Ectodermal cell (in vitro differentiated cells): ENCODE measurements at regions not wholly inside any gene's neighbourhood (a gene's known extent, or its start where the extent isn't known, plus 50 kb on each side); places are given as distances from the start of the nearest gene placed in this dataset.
"Not testable (repeated sequence)": the region's sequence is repeated elsewhere in the genome, so short reads cannot be mapped to it uniquely, and the experiment has no call there.

Experiments used
- H3K27ac ChIP-seq: 2 replicates; pipeline ENCODE4 v1.7.0; 2013; ENCODE audit warnings: mild to moderate bottlenecking, low read depth, low read length; ENCODE audit not compliant: insufficient read depth, poor library complexity, severe bottlenecking
- H3K27me3 ChIP-seq: 2 replicates; pipeline ENCODE4 v1.7.0; 2013; ENCODE audit warnings: mild to moderate bottlenecking, low read length; ENCODE audit not compliant: insufficient read depth, control insufficient read depth, poor library complexity, severe bottlenecking
- H3K36me3 ChIP-seq: one replicate; pipeline ENCODE4 v1.7.0; 2013; ENCODE audit warnings: low read length; ENCODE audit not compliant: control insufficient read depth, insufficient read depth
- H3K4me1 ChIP-seq: one replicate; pipeline ENCODE4 v1.7.0; 2013; ENCODE audit warnings: low read length; ENCODE audit not compliant: control insufficient read depth, insufficient read depth
- H3K4me3 ChIP-seq: 2 replicates; pipeline ENCODE4 v1.7.0; 2013; ENCODE audit warnings: low read depth, low read length, control low read depth; ENCODE audit not compliant: insufficient read depth
- H3K9me3 ChIP-seq: 2 replicates; pipeline ENCODE4 v1.7.0; 2013; ENCODE audit warnings: mild to moderate bottlenecking, low read length, moderate library complexity; ENCODE audit not compliant: control insufficient read depth
- WGBS, 2 experiments: methylation state at CpG; one replicate each; pipeline ENCODE4 v1.1.7; 2013; ENCODE audit warnings: missing lambda C conversion rate in 2 of 2; 5-methylcytosine and 5-hydroxymethylcytosine counted together

- no peak overlapping the region for H3K4me3 ChIP-seq
- WGBS, 2 experiments = 90 to 94% methylated on average over 3 of the region's 3 CpGs
- no peaks in the 10 kb centered on the region for H3K4me1 ChIP-seq
- no peaks in the 10 kb centered on the region for H3K27me3 ChIP-seq
- no peaks in the 10 kb centered on the region for H3K36me3 ChIP-seq
- H3K27ac ChIP-seq = no peak overlapping the region
- H3K9me3 ChIP-seq = no peaks in the 10 kb centered on the region
Observed at GRCh38 chr12:91261820-91262676, 79.4 kb upstream of the DCN start.

- WGBS, 2 experiments = 92 to 94% methylated on average over 5 of the region's 5 CpGs
Observed at GRCh38 chr12:91256411-91256810, 73.8 kb upstream of the DCN start.

DNA sequence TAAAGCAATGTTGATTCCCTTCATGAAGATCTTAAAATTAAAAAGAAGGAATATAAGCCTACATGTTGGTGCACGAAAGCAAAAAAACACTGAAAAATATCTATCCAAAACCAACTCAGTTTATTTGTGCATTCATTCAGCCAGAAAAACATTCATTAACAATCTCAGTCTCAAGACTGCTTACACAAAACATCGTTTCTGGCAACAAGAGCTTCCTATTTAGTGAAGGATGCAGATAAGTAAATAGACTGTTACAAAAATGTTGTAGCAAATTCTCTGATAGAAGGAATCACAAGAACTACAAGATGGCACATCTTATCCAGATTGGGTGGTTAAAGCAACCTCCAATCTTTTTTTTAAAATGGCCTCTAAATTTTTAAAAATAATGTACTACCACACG is 69.7 kb upstream of the DCN start:
- no peaks in the 10 kb centered on the region for H3K36me3 ChIP-seq

More at GRCh38 chr12:91256411-91256810, 73.8 kb upstream of the DCN start:
- Histone ChIP-seq H3K4me3 (no peak overlapping the region), H3K9me3 (no peaks in the 10 kb centered on the region), H3K4me1 (no peaks in the 10 kb centered on the region), H3K27ac (no peak overlapping the region), H3K27me3 (no peaks in the 10 kb centered on the region), H3K36me3 (no peaks in the 10 kb centered on the region)

DNA sequence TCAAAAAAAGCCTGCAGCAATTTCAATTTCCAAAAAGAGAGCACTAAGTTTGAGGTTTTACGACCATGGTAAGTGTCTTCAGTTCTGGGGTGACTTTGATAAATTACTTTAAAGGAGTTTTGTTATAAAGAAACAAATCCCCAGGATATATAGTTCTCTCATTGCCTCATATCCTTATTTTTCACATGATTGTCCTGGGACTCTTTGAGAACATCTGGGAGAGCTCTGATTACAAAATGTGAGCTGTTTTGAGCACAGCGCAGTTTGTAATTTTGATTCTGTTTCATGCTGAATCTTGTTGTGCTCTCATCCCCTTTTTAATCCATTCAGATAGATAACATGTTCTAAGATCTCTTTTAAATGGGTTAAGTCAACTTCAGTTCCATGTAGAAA is 67.7 kb upstream of the DCN start:
- WGBS, 2 experiments = 82 to 100% methylated on average over 1 to 2 of the region's 2 CpGs
- Histone ChIP-seq H3K9me3 (no peaks in the 10 kb centered on the region), H3K27ac (no peak overlapping the region), H3K4me3 (no peak overlapping the region), H3K4me1 (no peaks in the 10 kb centered on the region), H3K27me3 (no peaks in the 10 kb centered on the region), H3K36me3 (no peaks in the 10 kb centered on the region)

More for the DNA sequence above, 69.7 kb upstream of the DCN start:
- no peak overlapping the region for H3K27ac ChIP-seq
- no peak overlapping the region for H3K4me3 ChIP-seq
- no peaks in the 10 kb centered on the region for H3K27me3 ChIP-seq
- H3K4me1 ChIP-seq = no peaks in the 10 kb centered on the region
- H3K9me3 ChIP-seq = no peaks in the 10 kb centered on the region
- 79 to 94% methylated on average over 2 to 3 of the region's 3 CpGs for WGBS, 2 experiments

GRCh38 chr12:91249518-91250272 is 67.1 kb upstream of the DCN start:
- H3K27me3 ChIP-seq = no peaks in the 10 kb centered on the region
- no peak overlapping the region for H3K27ac ChIP-seq
- H3K4me3 ChIP-seq = no peak overlapping the region
- no CpG with 5 or more reads among the region's 1 CpG for WGBS, 2 experiments
- H3K9me3 ChIP-seq = no peaks in the 10 kb centered on the region
- H3K36me3 ChIP-seq = no peaks in the 10 kb centered on the region
- no peaks in the 10 kb centered on the region for H3K4me1 ChIP-seq

GRCh38 chr12:91249054-91249453 is 66.4 kb upstream of the DCN start:
- no peaks in the 10 kb centered on the region for H3K36me3 ChIP-seq
- H3K27me3 ChIP-seq = no peaks in the 10 kb centered on the region
- H3K9me3 ChIP-seq = no peaks in the 10 kb centered on the region
- H3K4me3 ChIP-seq = no peak overlapping the region
- H3K27ac ChIP-seq = no peak overlapping the region
- H3K4me1 ChIP-seq = no peaks in the 10 kb centered on the region
- 89 to 91% methylated on average over 1 of the region's 1 CpG for WGBS, 2 experiments

- not testable (repeated sequence) for H3K27me3 ChIP-seq, H3K4me3 ChIP-seq, H3K27ac ChIP-seq, H3K36me3 ChIP-seq, H3K4me1 ChIP-seq, H3K9me3 ChIP-seq
- 83 to 90% methylated on average over 6 of the region's 6 CpGs for WGBS, 2 experiments
Observed at GRCh38 chr12:91243177-91243576, 60.6 kb upstream of the DCN start.

- Histone ChIP-seq H3K9me3 (no peaks in the 10 kb centered on the region), H3K36me3 (no peaks in the 10 kb centered on the region), H3K27me3 (no peaks in the 10 kb centered on the region), H3K4me1 (no peaks in the 10 kb centered on the region), H3K27ac (no peak overlapping the region), H3K4me3 (no peak overlapping the region)
- WGBS, 2 experiments = 100% methylated on average over 1 of the region's 2 CpGs; no CpG with 5 or more reads in 1 of the 2 experiments
Observed at GRCh38 chr12:91241756-91242155, 59.1 kb upstream of the DCN start.

DNA sequence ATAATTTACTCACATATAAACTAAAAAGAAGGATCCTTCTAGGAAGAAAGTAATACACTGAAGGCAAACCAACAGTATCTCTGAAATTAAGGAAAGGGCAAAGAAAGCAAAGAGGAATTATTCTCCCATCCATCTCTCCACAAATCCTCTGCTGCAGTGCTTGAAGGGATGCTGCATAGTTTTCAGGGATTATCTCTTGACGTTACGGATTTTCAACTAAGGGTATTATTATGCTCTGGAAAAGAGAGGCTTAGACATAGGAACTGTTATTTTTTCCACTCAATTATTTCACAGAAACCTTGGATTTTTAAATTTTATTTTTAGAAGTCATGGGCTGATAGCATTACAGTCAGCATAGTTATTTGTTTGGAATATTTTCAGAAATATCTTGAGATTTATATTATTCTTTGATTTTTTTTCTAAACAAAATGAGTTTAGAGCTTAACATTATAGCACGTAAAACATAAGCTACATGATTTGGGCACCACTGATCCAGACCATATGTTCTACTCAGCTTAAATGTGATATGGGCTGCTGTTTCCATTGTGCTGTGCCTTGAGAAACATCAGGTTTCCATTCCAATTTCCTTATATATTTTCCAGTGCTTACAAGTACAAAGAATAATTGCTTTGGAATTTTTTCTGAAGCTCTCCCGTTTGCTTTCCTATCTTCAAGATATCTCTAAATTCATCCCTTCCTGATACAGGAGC is 57.9 kb upstream of the DCN start:
- H3K27ac ChIP-seq = no peak overlapping the region
- no peak overlapping the region for H3K4me3 ChIP-seq
- H3K36me3 ChIP-seq = no peaks in the 10 kb centered on the region
- no peaks in the 10 kb centered on the region for H3K4me1 ChIP-seq
- no peaks in the 10 kb centered on the region for H3K9me3 ChIP-seq
- H3K27me3 ChIP-seq = no peaks in the 10 kb centered on the region
- 83 to 100% methylated on average over 1 to 4 of the region's 4 CpGs for WGBS, 2 experiments

- Histone ChIP-seq H3K27ac (no peak overlapping the region), H3K4me3 (no peak overlapping the region), H3K4me1 (no peaks in the 10 kb centered on the region), H3K36me3 (no peaks in the 10 kb centered on the region), H3K27me3 (no peaks in the 10 kb centered on the region), H3K9me3 (no peaks in the 10 kb centered on the region)
- 93 to 96% methylated on average over 3 of the region's 3 CpGs for WGBS, 2 experiments
Observed at GRCh38 chr12:91239481-91239880, 56.9 kb upstream of the DCN start.
